CD14-positive monocyte (primary cell): ENCODE measurements at regions not wholly inside any gene's neighbourhood (a gene's known extent, or its start where the extent isn't known, plus 50 kb on each side); places are given as distances from the start of the nearest gene placed in this dataset.

Experiments used
- DNase-seq, 3 donors: peaks; one replicate each; pipeline ENCODE4 v3.0.0-alpha.2; 2011 to 2022
- H2AFZ ChIP-seq: 2 replicates; pipeline ENCODE4 v1.6.0; 2012; ENCODE audit warnings: mild to moderate bottlenecking, low read depth, low read length, inconsistent platforms; ENCODE audit not compliant: insufficient read depth, poor library complexity, severe bottlenecking
- H3K27ac ChIP-seq, 2 donors: 1 replicate in 1 of 2; 2 replicates in 1 of 2; pipeline ENCODE4 v1.5.1; 2012 to 2013; ENCODE audit warnings: low read length in 2 of 2, control low read depth in 1 of 2, inconsistent platforms in 1 of 2, low read depth in 1 of 2, mild to moderate bottlenecking in 1 of 2
- H3K27me3 ChIP-seq, 2 donors: one replicate each; pipeline versions ENCODE4 v1.6.0 to v1.6.1; 2011 to 2013; ENCODE audit warnings: low read length in 2 of 2; ENCODE audit not compliant: control insufficient read depth in 2 of 2, insufficient read depth in 2 of 2
- H3K36me3 ChIP-seq, 2 donors: replicated peaks in 1 of 2; 1 replicate in 1 of 2; 2 replicates in 1 of 2; pipeline versions ENCODE4 v1.5.1 to v1.6.1; 2012 to 2013; ENCODE audit warnings: low read length in 2 of 2, control low read depth in 1 of 2, inconsistent platforms in 1 of 2, mild to moderate bottlenecking in 1 of 2; ENCODE audit not compliant: insufficient read depth in 2 of 2, control insufficient read depth in 1 of 2
- H3K4me1 ChIP-seq, 2 donors: 1 replicate in 1 of 2; 2 replicates in 1 of 2; pipeline versions ENCODE4 v1.5.1 to v1.6.1; 2012 to 2013; ENCODE audit warnings: low read length in 2 of 2, control low read depth in 1 of 2, inconsistent platforms in 1 of 2, mild to moderate bottlenecking in 1 of 2, moderate library complexity in 1 of 2; ENCODE audit not compliant: insufficient read depth in 2 of 2, control insufficient read depth in 1 of 2
- H3K4me2 ChIP-seq: replicated peaks from 2 replicates; pipeline ENCODE3; 2012; ENCODE audit warnings: low read length, moderate library complexity, mild to moderate bottlenecking; ENCODE audit not compliant: poor library complexity, severe bottlenecking; ENCODE audit errors: extremely low read depth
- H3K4me3 ChIP-seq, 3 experiments: fragments of 200-600 bp in 1 of 3; sonication (generic) in 1 of 3; replicated peaks in 1 of 3; 1 replicate in 2 of 3; 2 replicates in 1 of 3; pipeline ENCODE4 v1.5.1; 2011 to 2013; ENCODE audit warnings: low read length in 3 of 3, mild to moderate bottlenecking in 3 of 3, control low read depth in 2 of 3, low read depth in 2 of 3, inconsistent platforms in 1 of 3, moderate library complexity in 1 of 3
- H3K79me2 ChIP-seq: 2 replicates; pipeline ENCODE4 v1.6.0; 2012; ENCODE audit warnings: mild to moderate bottlenecking, control low read depth, inconsistent platforms, low read length, moderate library complexity; ENCODE audit not compliant: insufficient read depth
- H3K9ac ChIP-seq: 2 replicates; pipeline ENCODE4 v1.6.0; 2017; ENCODE audit warnings: low read length, mild to moderate bottlenecking; ENCODE audit not compliant: insufficient read depth, poor library complexity, severe bottlenecking
- H3K9me3 ChIP-seq, 2 donors: replicated peaks in 1 of 2; 1 replicate in 1 of 2; 2 replicates in 1 of 2; pipeline versions ENCODE4 v1.5.1 to v1.6.1; 2012 to 2013; ENCODE audit warnings: low read length in 2 of 2, control low read depth in 1 of 2; ENCODE audit not compliant: control insufficient read depth in 1 of 2, insufficient read depth in 1 of 2
- H4K20me1 ChIP-seq: 2 replicates; pipeline ENCODE4 v1.6.0; 2012; ENCODE audit warnings: mild to moderate bottlenecking, low read length, control low read depth, moderate library complexity; ENCODE audit not compliant: insufficient read depth
- H3K27ac Mint-ChIP-seq, 7 donors: one replicate each; pipeline ENCODE4 v1.8.0; 2020; ENCODE audit warnings: mild to moderate bottlenecking in 7 of 7, mixed read lengths in 7 of 7, moderate library complexity in 6 of 7, inconsistent platforms in 2 of 7
- H3K27me3 Mint-ChIP-seq, 3 donors: one replicate each; pipeline ENCODE4 v1.8.0; 2021 to 2022; ENCODE audit warnings: low read depth in 3 of 3, mild to moderate bottlenecking in 3 of 3, mixed read lengths in 3 of 3, moderate library complexity in 3 of 3, inconsistent platforms in 1 of 3
- H3K36me3 Mint-ChIP-seq, 2 donors: one replicate each; pipeline ENCODE4 v1.8.0; 2020; ENCODE audit warnings: mixed read lengths in 2 of 2, inconsistent platforms in 1 of 2, mild to moderate bottlenecking in 1 of 2
- H3K4me1 Mint-ChIP-seq: one replicate; pipeline ENCODE4 v1.8.0; 2020; ENCODE audit warnings: mild to moderate bottlenecking, mixed read lengths
- H3K4me3 Mint-ChIP-seq, 2 donors: one replicate each; pipeline ENCODE4 v1.8.0; 2020; ENCODE audit warnings: mild to moderate bottlenecking in 2 of 2, mixed read lengths in 2 of 2, moderate library complexity in 1 of 2
- H3K9me3 Mint-ChIP-seq, 7 donors: one replicate each; pipeline ENCODE4 v1.8.0; 2020 to 2022; ENCODE audit warnings: mixed read lengths in 7 of 7, mild to moderate bottlenecking in 6 of 7, moderate library complexity in 6 of 7, inconsistent platforms in 2 of 7
- CTCF ChIP-seq: fragments of 200-600 bp; IDR thresholded peaks from one replicate; pipeline ENCODE4 v1.8.0; 2022; ENCODE audit warnings: antibody characterized with exemption, mild to moderate bottlenecking
- WGBS: methylation state at CpG from one replicate; pipeline ENCODE4 v1.1.5; 2013; ENCODE audit warnings: missing lambda C conversion rate; ENCODE audit not compliant: insufficient coverage; 5-methylcytosine and 5-hydroxymethylcytosine counted together
- intact Hi-C, 2 donors: fragments of 100-400 bp; cut with micrococcal nuclease; formaldehyde crosslinking; loops; one replicate each; pipeline versions ENCODE4 v1.15.0 to v1.15.1; 2023

DNA sequence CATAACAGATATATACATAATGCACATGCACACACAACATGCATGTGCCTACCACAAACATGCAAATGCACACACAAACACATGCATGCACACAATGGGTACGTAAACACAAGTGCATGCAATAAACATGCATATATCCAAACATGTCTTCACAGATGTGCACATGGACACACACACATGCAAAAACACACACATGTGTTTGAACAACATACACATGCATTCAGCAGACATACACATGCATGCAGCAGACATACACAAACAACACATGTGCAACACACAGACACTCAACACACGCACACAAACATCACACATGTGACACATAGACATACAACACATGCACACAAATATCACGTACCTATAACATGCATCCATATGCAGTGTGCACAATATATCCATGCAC, 74.2 kb downstream of the KLF6 start:
- Mint-ChIP-seq H3K27me3 (peaks cover 0 to 1% (median 1%) of the 10 kb centered on the region in 3 donors), H3K4me1 (peaks cover 21% of the 10 kb centered on the region), H3K4me3 (no peak overlapping the region), H3K9me3 (peaks cover 0 to 10% (median 6%) of the 10 kb centered on the region in 7 donors), H3K36me3 (peaks cover 2 to 5% of the 10 kb centered on the region in 2 donors), H3K27ac (no peak overlapping the region)
- H3K9me3 ChIP-seq, result no peaks in the 10 kb centered on the region
- intact Hi-C loops, result no loop called here
- no peak overlapping the region for H3K27ac ChIP-seq
- DNase-seq, result no peak
- no peaks in the 10 kb centered on the region for H4K20me1 ChIP-seq
- H2AFZ ChIP-seq, result no peak overlapping the region
- WGBS, result 67% methylated on average over 3 of the region's 3 CpGs
- no peak overlapping the region for H3K4me3 ChIP-seq
- no peaks in the 10 kb centered on the region for H3K79me2 ChIP-seq
- H3K27me3 ChIP-seq, result no peaks in the 10 kb centered on the region
- H3K4me1 ChIP-seq, result peaks cover 15 to 23% of the 10 kb centered on the region in 2 donors
- no peak for TF ChIP-seq CTCF
- no peak overlapping the region for H3K9ac ChIP-seq
- no peaks in the 10 kb centered on the region for H3K36me3 ChIP-seq
- H3K4me2 ChIP-seq, result no peak overlapping the region

DNA sequence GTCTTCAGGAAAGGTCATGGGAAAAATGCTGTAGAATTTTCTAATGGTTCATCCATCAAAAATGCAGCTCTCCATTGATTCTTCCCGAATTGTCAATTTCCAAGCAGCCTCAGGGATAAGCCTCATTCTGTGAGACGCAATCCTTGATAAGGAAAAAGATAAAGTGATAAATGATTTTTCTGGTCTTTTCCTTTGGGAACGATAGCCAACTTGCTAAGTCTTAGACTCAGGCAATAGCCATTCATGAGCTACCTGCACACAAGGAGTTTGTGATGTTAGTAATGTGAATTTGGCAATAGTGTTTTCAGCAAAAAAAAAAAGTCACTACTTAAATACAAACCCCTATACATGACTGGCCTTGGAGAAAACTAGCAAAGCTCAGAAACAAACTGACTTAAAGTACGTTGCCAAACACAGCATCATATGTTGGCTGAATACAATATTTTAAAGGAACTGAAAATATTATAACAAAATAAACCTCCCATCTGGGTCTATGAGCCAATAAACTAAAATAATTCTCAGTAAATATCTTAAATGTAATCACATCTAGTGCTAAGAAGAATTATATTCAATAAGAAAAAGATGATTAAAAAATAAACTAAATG, 75.5 kb downstream of the KLF6 start:
- no peak overlapping the region for H3K27ac Mint-ChIP-seq
- Histone ChIP-seq H4K20me1 (no peaks in the 10 kb centered on the region), H3K4me2 (no peak overlapping the region), H3K9me3 (no peaks in the 10 kb centered on the region), H3K27me3 (no peaks in the 10 kb centered on the region), H3K36me3 (no peaks in the 10 kb centered on the region), H2AFZ (no peak overlapping the region), H3K27ac (no peak overlapping the region), H3K4me3 (no peak overlapping the region), H3K9ac (no peak overlapping the region), H3K79me2 (no peaks in the 10 kb centered on the region), H3K4me1 (peaks cover 8 to 20% of the 10 kb centered on the region in 2 donors)
- TF ChIP-seq CTCF, result no peak
- peaks cover 0 to 1% (median 1%) of the 10 kb centered on the region in 3 donors for H3K27me3 Mint-ChIP-seq
- intact Hi-C loops, result loop anchor here in 1 of 2 donors (5.0 kb wide), 1 partner anchor 462 kb away; no protein-coding TSS in a partner anchor
- H3K4me1 Mint-ChIP-seq, result peaks cover 19% of the 10 kb centered on the region
- H3K36me3 Mint-ChIP-seq, result peaks cover 2 to 5% of the 10 kb centered on the region in 2 donors
- no peak for DNase-seq
- no CpG with 5 or more reads among the region's 4 CpGs for WGBS
- H3K4me3 Mint-ChIP-seq, result no peak overlapping the region
- H3K9me3 Mint-ChIP-seq, result peaks cover 0 to 10% (median 6%) of the 10 kb centered on the region in 7 donors
